GM19463 (cell line): ENCODE measurements at regions not wholly inside any gene's neighbourhood (a gene's known extent, or its start where the extent isn't known, plus 50 kb on each side); places are given as distances from the start of the nearest gene placed in this dataset.

Experiments used
- ATAC-seq: cut with Tn5 transposase; IDR thresholded peaks from one replicate; pipeline ENCODE4 v1.9.1; 2021; ENCODE audit warnings: mild to moderate bottlenecking, moderate library complexity; ENCODE audit not compliant: unreplicated experiment

DNA sequence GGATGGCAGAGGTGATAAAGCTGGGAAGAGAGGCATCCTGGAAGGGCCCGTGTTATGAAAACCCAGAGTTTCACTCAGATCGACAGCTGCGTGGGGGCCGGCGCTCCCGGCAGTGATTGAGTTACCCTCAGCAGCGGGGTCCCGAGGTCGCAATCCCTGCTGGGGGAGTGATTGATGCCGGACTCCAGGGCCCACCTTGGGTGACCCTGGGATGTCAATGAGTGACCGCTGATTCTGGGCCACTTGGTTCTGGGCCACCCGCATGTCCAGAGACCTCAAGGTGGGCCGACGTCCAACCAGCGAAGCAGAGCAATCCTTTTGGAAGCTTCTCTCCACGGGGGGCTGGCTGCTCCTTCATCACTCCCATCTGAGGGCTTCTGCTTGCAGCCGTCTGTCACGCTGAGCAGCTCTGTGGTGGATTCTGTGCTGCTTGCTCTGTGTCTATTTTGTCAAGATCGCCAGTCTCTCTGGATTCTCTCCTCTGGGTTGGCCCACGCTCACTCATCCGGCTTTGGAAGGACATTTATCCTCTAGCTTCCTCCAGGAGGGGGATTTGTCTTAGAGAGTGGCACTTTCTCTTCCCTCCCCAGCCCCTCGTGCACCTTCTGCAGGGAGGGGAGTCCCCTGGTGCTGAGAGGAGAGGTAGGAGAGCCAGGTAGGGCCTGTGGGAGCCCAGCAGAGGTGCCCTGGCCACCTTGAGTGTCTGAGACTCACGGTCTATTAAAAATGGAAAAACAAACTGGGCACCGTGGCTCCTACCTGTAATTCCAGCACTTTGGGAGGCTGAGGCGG is 110.9 kb upstream of the C1orf174 start:
- ATAC-seq, result no peak

DNA sequence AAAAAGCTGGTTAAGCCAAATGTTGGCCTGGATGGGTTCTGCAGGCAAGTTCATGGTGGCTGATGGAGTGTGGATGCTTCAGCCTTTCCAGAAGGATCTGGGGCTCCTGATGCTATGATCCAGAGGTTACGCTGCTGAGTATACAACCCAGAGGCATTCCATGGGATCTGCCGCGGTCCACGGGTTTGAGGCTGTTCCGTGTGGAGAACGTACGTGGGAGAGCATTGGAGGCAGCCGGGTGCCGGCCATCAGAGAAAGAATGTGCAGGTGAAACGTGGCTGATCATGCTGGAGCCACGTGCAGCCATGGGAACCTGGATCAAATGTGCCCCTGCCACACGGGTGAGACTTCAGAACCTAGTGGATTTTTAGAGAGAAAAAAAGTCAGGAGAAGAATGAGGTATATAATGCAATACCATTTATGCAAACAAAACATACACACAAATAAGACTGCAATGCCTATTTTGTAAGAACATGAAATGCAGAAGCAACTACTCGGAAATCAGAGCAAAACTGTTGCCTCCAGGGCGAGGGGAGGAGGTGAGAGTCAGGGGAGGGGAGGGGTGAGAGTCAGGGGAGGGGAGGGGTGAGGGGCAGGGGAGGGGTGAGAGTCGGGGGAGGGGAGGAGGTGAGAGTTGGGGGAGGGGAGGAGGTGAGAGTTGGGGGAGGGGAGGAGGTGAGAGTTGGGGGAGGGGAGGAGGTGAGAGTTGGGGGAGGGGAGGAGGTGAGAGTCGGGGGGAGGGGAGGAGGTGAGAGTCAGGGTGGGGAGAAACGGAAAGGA is 116.5 kb upstream of the C1orf174 start:
- no peak for ATAC-seq

- no peak for ATAC-seq
Observed at GRCh38 chr1:4017636-4018365, 117.7 kb upstream of the C1orf174 start.

GRCh38 chr1:4018466-4019146 is 118.5 kb upstream of the C1orf174 start:
- ATAC-seq, result no peak

DNA sequence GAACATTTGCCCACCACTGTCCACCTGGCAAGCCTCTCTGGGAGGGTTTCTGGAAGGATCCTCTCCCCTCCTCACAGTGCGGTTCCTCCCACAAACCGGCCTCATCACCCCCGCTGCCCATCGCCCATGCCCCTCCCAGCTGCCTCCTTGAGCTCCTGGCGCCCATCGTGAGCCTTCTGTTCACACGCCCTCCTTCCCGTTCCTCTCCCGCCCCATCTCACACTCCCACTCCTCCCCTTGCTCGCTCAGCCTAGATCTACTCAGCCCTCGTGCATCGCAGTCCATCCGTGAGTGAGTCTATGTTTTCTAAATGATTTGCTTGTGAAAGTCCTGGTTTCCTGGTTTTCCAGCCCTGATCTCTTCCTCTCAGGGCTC is 119.1 kb upstream of the C1orf174 start:
- no peak for ATAC-seq

- ATAC-seq, result no peak
Observed at GRCh38 chr1:4019606-4020331, 119.7 kb upstream of the C1orf174 start.

- no peak for ATAC-seq
Observed at GRCh38 chr1:4020449-4020848, 120.4 kb upstream of the C1orf174 start.

DNA sequence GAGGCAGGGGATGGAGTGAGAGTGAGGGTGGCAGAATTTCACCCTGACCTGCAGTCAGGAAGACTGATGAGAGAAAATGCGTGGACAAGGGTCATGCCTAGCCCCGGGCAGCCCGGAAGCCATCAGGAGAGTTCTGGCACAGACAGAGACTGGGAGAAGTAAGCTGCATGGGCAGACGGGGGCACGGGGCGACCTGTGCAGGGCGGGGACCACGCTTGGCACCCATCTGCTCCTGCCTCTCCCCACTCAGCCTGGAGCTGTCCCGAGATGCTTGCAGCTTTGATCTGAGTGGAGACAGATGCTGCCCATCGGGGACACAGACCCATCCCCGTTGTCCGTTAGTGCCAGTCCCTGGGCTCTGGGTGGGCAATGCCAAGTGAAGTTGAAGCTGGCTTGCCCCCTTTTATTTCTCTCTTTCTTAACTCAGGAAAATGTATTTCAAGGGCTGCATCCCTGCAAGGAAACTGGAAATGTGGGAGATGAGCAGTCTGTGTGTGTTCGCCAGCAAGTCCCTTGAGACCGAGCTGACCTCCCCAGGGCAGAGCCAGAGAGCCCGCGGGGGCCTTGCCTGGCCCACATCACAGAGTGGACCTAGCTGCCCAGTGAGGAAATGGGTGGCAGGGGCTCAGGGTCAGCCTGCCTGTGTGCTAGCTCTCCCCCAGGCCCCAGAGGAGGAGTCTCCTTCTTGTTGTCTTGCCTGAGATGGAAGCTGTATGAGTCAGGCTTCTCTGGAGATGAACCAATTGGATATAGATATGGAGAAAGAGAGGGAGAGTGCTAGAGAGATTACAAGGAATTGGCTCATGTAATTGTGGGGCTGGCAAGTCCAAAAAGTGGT is 121.3 kb upstream of the C1orf174 start:
- ATAC-seq, result no peak

DNA sequence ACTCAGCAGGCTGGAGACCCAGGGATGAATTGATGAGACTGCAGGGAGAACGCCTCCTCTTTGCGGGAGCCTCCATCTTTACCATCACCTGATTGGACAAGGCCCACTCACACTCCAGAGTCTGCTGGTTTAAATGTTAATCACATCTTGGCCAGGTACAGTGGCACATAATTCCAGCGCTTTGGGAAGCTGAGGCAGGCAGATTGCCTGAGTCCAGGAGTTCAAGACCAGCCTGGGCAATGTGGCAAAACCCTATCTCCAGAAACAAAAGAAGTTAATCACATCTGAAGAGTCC is 121.8 kb upstream of the C1orf174 start:
- no peak for ATAC-seq

DNA sequence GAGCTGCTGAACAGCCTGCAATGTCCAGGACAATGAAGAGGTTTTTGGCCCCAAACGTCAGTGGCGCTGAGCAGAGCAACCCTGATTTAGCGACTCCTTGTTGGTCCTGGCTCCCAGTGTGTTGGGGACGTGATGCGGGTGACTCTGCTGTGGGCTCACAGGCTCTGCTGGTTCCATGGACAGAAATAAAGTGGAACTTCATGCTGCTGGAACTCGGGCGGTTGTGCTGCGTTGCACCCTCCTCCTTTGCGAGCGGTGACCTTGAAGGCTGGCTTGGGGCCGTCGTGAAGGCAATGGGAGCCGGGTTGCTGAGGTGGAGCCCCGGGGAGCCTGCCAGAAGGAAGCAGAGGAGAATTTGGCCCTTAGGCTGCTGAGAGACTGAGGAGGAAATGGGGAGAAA is 122.6 kb upstream of the C1orf174 start:
- ATAC-seq, result no peak

- ATAC-seq, result no peak
Observed at GRCh38 chr1:4023678-4024077, 123.6 kb upstream of the C1orf174 start.

GRCh38 chr1:4024811-4025210 is 124.7 kb upstream of the C1orf174 start:
- no peak for ATAC-seq

DNA sequence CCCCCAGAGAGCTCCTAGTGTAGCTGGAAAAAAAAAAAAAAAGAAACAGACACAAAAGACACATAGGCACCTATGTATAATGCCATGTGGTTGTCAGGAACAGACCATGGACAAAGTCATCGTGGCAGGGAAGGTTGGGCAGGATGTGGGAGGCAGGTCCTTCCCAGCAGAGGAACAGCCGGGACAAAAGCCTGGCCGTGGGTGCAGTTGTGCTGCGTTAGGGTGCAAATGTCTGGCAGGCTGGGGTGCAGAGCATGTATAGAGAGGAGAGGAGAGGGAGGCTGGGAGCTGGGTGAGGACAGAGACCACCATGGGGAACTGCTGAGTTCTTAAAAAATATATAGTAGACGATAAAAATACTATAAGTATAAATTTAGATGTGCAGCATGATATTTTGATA is 125.7 kb upstream of the C1orf174 start:
- no peak for ATAC-seq

DNA sequence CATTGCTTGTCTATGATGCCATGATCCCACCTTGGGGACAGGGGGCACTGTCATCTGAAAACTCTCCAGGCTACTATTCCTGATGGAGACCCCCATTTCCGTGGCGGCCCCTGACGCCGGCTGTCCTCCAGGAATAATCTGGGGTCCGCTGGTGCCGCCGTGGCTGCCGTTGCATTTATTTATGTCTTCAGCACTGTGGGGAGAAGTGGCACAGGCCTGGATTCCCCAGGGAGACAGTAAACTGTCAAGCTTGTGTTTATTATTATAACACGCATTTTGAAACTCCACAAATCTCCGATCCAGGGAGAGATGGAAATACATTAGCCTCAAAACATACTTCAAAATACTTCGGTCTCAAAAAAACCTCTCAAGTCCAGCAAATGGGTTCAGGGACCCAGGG is 126.9 kb upstream of the C1orf174 start:
- no peak for ATAC-seq

DNA sequence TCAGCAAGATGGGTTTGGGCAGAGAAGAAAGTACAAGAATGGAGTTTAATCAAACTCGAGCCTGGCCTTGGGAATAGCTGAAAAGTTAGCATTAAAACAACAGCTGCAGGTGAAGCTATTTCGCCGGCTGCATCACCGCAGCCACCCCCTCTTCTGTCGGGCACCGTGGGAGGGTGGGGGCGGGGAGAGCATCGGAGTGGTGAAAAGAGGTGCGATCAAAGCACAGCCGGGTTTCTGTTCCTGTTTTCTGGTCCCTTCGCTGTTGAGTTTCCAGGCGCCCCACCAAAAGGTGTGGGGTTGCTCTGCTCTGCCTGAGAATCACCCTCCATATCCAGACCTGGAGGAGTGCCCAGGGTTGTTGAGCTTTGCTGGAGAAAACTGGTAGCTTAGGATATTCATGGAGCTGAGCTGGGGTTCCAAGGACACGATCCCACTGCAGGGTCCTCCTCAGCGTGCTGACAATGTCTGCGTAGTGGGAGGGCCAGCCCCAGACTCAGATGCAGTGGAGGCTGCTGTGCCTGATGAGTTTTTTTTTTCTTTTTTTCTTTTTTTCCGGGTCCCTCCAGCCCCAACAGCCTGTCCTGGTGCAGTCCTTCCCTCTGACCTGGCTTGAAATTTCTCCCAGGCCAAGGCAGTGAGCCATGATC is 127.5 kb upstream of the C1orf174 start:
- no peak for ATAC-seq

GRCh38 chr1:4028139-4028501 is 128.0 kb upstream of the C1orf174 start:
- ATAC-seq, result no peak

DNA sequence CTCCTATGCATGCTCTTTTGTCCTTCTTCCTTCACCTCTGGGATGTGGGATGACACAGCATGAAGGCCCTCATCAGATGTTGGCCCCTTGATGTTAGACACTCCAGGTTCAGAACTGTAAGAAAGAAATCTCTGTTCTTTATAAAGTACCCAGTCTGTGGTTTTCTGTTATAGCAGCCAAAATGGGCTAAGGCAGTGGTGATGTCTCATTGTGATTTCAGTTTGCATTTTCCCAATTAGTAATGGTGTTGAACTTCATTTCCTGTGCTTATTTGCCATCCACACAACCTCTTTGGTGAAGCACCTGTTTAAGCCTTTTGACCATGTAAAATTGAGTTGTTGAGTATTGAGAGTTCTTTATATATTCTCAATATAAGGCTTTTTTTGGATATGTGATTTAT is 129.3 kb upstream of the C1orf174 start:
- no peak for ATAC-seq

DNA sequence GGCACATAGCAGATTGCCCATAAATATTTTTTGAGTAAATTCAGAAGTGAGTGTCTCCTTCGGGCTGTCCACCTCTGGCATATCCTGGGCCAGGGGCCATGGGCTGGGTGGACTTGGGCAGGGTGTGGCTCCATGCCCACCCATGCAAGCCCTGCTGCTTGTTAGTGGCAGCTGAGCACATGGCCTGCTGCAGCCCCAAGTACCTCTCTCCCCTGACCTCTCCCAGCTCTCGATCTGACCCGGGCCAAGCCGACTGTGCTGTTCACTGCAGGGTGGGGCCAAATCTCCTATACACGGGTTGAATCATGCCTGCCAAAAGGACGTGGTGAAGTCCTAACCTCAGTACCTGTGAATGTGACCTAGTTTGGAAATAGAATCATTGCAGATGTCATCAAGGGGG is 132.5 kb upstream of the C1orf174 start:
- ATAC-seq, result no peak

GRCh38 chr1:4033129-4033676 is 133.1 kb upstream of the C1orf174 start:
- ATAC-seq, result no peak
